Endothelial cell of umbilical vein (primary cell): ENCODE measurements at regions not wholly inside any gene's neighbourhood (a gene's known extent, or its start where the extent isn't known, plus 50 kb on each side); places are given as distances from the start of the nearest gene placed in this dataset.

ENCODE experiments used
- EZH2 ChIP-seq: IDR thresholded peaks from 2 replicates; pipeline ENCODE4 v1.6.1; 2012; ENCODE audit warnings: borderline replicate concordance, low read depth, mild to moderate bottlenecking, moderate library complexity, low read length, inconsistent platforms; ENCODE audit not compliant: severe bottlenecking
- POLR2A ChIP-seq: IDR thresholded peaks from 2 replicates; pipeline ENCODE4 v1.6.1; 2012; ENCODE audit warnings: low read depth, mild to moderate bottlenecking, control low read depth, low read length
- TF ChIP-seq, protein P1 (sequence below), 2 donors: IDR thresholded peaks; 1 replicate in 1 of 2; 2 replicates in 1 of 2; pipeline ENCODE4 v1.5.1; 2011; ENCODE audit warnings: low read length in 2 of 2, mild to moderate bottlenecking in 2 of 2, moderate library complexity in 2 of 2, control low read depth in 1 of 2, inconsistent platforms in 1 of 2, low read depth in 1 of 2; ENCODE audit not compliant: insufficient read depth in 1 of 2; ENCODE audit errors: extremely low read depth in 1 of 2
- TF ChIP-seq, protein P2 (sequence below): IDR thresholded peaks from 2 replicates; pipeline ENCODE4 v1.6.1; 2011; ENCODE audit not compliant: insufficient read depth, insufficient read length

DNA sequence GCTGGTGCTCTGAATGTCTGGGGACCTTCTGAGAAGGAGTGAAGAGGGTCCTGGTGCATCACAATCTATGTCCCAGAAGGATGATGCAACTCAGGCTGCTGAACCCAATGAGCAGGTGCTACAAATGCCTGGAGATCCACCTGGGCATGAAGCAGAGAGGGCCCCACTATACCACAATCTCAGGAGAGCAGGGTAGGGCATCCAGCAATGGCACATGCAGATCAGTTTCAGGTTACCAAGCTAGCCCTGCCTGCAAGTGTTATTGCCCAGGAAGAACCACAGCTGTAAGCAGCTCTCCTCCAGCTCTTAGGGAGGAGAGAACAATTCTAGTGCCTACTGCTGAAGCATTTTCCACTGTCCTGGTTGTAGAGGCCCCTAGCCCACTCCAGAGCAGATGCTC is 389.2 kb upstream of the TNC start:
- TF ChIP-seq, protein P1, sequence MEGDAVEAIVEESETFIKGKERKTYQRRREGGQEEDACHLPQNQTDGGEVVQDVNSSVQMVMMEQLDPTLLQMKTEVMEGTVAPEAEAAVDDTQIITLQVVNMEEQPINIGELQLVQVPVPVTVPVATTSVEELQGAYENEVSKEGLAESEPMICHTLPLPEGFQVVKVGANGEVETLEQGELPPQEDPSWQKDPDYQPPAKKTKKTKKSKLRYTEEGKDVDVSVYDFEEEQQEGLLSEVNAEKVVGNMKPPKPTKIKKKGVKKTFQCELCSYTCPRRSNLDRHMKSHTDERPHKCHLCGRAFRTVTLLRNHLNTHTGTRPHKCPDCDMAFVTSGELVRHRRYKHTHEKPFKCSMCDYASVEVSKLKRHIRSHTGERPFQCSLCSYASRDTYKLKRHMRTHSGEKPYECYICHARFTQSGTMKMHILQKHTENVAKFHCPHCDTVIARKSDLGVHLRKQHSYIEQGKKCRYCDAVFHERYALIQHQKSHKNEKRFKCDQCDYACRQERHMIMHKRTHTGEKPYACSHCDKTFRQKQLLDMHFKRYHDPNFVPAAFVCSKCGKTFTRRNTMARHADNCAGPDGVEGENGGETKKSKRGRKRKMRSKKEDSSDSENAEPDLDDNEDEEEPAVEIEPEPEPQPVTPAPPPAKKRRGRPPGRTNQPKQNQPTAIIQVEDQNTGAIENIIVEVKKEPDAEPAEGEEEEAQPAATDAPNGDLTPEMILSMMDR (IDR thresholded peaks at IDR 0.05; ENCODE audit: extremely low read depth in 1 of 2, insufficient read depth in 1 of 2, low read depth in 1 of 2, low read length in 2 of 2), result no peak
- TF ChIP-seq, protein P2, sequence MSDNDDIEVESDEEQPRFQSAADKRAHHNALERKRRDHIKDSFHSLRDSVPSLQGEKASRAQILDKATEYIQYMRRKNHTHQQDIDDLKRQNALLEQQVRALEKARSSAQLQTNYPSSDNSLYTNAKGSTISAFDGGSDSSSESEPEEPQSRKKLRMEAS, result no peak
- TF ChIP-seq EZH2 (no peak), POLR2A (no peak)
